ENCODE measurements at regions not wholly inside any gene's neighbourhood (a gene's known extent, or its start where the extent isn't known, plus 50 kb on each side); places are given as distances from the start of the nearest gene placed in this dataset.

DNA sequence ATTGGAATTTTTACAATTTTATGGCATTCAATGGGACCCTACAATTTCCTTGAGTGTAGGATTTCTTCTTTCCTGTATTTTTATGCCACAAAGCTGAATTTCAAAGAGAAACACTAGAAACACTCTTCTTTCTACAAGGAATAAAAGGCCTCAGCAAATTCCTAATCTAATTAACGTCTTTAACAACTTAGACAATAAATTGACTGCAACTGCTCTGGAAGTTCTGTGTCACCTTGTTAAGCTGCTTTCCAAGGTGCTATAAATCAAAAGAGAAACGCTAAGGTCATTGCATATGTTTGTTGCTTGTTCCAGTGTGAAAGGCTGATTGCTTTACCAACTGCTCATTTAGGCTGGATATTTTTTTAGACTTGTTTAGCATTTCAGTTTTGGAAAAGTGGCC, 182.2 kb downstream of the POLR1F start:
- H3K9me2 ChIP-seq (ENCODE audit: insufficient read depth): no peaks in the 10 kb centered on the region
- H3K27me3 ChIP-seq (ENCODE audit: insufficient read depth): no peaks in the 10 kb centered on the region
- no peak overlapping the region for H3K27ac Mint-ChIP-seq
- TF ChIP-seq POLR2AphosphoS5 (IDR thresholded peaks at IDR 0.05; ENCODE audit: low read depth): no peak
- TF ChIP-seq ZNF331 (CRISPR knock-in tag; IDR thresholded peaks at IDR 0.05; ENCODE audit: low read depth): no peak
- TF ChIP-seq REST (IDR thresholded peaks at IDR 0.05; ENCODE audit: unreplicated experiment): no peak
- TF ChIP-seq JUNB (IDR thresholded peaks at IDR 0.05; ENCODE audit: unreplicated experiment): no peak
- TF ChIP-seq NANOG (IDR thresholded peaks at IDR 0.05; ENCODE audit: borderline replicate concordance): no peak
- TF ChIP-seq EZH2phosphoT487 (IDR thresholded peaks at IDR 0.05; ENCODE audit: unreplicated experiment): no peak
- no peak for TF ChIP-seq STAT1 (IDR thresholded peaks at IDR 0.05; ENCODE audit: unreplicated experiment)
- no peaks in the 10 kb centered on the region for H3K36me3 Mint-ChIP-seq (ENCODE audit: low read depth)
- no peak overlapping the region for H3K4me2 ChIP-seq
- H3K79me2 ChIP-seq (replicated peaks; ENCODE audit: insufficient read depth): no peaks in the 10 kb centered on the region
- no peak overlapping the region for H3K4me3 ChIP-seq
- no peaks in the 10 kb centered on the region for H4K20me1 ChIP-seq (replicated peaks; ENCODE audit: insufficient read depth)
- no peaks in the 10 kb centered on the region for H3K4me1 ChIP-seq (ENCODE audit: insufficient read depth)
- no peak overlapping the region for H3K4me3 Mint-ChIP-seq
- H3K36me3 ChIP-seq (ENCODE audit: insufficient read depth): no peaks in the 10 kb centered on the region
- no peaks in the 10 kb centered on the region for H3K9me3 Mint-ChIP-seq
- no peak for DNase-seq (ENCODE audit: low spot score)
- H3F3A ChIP-seq (replicated peaks; ENCODE audit: low read depth): no peaks in the 10 kb centered on the region
- no peak for ATAC-seq
- H3K27me3 Mint-ChIP-seq (ENCODE audit: insufficient read depth, low read depth, poor library complexity): no peaks in the 10 kb centered on the region
- H3K27ac ChIP-seq (ENCODE audit: low read depth): no peak overlapping the region
- no peaks in the 10 kb centered on the region for H3K4me1 Mint-ChIP-seq
- H2AFZ ChIP-seq: no peak overlapping the region

- ATAC-seq: no peak
- Mint-ChIP-seq H3K4me3 (no peak overlapping the region), H3K9me3 (no peaks in the 10 kb centered on the region), H3K27ac (no peak overlapping the region), H3K36me3 (ENCODE audit: low read depth) (no peaks in the 10 kb centered on the region), H3K4me1 (no peaks in the 10 kb centered on the region), H3K27me3 (ENCODE audit: insufficient read depth, low read depth, poor library complexity) (no peaks in the 10 kb centered on the region)
- Histone ChIP-seq H4K20me1 (replicated peaks; ENCODE audit: insufficient read depth) (no peaks in the 10 kb centered on the region), H3K4me3 (no peak overlapping the region), H3K36me3 (ENCODE audit: insufficient read depth) (no peaks in the 10 kb centered on the region), H3K79me2 (replicated peaks; ENCODE audit: insufficient read depth) (no peaks in the 10 kb centered on the region), H3F3A (replicated peaks; ENCODE audit: low read depth) (no peaks in the 10 kb centered on the region), H3K9me2 (ENCODE audit: insufficient read depth) (peaks cover 4% of the 10 kb centered on the region; the same call in 1 of the 2 replicates), H2AFZ (no peak overlapping the region), H3K4me1 (ENCODE audit: insufficient read depth) (no peaks in the 10 kb centered on the region), H3K27me3 (ENCODE audit: insufficient read depth) (no peaks in the 10 kb centered on the region), H3K4me2 (no peak overlapping the region), H3K27ac (ENCODE audit: low read depth) (no peak overlapping the region)
- DNase-seq (ENCODE audit: low spot score): no peak
- TF ChIP-seq, protein P1, sequence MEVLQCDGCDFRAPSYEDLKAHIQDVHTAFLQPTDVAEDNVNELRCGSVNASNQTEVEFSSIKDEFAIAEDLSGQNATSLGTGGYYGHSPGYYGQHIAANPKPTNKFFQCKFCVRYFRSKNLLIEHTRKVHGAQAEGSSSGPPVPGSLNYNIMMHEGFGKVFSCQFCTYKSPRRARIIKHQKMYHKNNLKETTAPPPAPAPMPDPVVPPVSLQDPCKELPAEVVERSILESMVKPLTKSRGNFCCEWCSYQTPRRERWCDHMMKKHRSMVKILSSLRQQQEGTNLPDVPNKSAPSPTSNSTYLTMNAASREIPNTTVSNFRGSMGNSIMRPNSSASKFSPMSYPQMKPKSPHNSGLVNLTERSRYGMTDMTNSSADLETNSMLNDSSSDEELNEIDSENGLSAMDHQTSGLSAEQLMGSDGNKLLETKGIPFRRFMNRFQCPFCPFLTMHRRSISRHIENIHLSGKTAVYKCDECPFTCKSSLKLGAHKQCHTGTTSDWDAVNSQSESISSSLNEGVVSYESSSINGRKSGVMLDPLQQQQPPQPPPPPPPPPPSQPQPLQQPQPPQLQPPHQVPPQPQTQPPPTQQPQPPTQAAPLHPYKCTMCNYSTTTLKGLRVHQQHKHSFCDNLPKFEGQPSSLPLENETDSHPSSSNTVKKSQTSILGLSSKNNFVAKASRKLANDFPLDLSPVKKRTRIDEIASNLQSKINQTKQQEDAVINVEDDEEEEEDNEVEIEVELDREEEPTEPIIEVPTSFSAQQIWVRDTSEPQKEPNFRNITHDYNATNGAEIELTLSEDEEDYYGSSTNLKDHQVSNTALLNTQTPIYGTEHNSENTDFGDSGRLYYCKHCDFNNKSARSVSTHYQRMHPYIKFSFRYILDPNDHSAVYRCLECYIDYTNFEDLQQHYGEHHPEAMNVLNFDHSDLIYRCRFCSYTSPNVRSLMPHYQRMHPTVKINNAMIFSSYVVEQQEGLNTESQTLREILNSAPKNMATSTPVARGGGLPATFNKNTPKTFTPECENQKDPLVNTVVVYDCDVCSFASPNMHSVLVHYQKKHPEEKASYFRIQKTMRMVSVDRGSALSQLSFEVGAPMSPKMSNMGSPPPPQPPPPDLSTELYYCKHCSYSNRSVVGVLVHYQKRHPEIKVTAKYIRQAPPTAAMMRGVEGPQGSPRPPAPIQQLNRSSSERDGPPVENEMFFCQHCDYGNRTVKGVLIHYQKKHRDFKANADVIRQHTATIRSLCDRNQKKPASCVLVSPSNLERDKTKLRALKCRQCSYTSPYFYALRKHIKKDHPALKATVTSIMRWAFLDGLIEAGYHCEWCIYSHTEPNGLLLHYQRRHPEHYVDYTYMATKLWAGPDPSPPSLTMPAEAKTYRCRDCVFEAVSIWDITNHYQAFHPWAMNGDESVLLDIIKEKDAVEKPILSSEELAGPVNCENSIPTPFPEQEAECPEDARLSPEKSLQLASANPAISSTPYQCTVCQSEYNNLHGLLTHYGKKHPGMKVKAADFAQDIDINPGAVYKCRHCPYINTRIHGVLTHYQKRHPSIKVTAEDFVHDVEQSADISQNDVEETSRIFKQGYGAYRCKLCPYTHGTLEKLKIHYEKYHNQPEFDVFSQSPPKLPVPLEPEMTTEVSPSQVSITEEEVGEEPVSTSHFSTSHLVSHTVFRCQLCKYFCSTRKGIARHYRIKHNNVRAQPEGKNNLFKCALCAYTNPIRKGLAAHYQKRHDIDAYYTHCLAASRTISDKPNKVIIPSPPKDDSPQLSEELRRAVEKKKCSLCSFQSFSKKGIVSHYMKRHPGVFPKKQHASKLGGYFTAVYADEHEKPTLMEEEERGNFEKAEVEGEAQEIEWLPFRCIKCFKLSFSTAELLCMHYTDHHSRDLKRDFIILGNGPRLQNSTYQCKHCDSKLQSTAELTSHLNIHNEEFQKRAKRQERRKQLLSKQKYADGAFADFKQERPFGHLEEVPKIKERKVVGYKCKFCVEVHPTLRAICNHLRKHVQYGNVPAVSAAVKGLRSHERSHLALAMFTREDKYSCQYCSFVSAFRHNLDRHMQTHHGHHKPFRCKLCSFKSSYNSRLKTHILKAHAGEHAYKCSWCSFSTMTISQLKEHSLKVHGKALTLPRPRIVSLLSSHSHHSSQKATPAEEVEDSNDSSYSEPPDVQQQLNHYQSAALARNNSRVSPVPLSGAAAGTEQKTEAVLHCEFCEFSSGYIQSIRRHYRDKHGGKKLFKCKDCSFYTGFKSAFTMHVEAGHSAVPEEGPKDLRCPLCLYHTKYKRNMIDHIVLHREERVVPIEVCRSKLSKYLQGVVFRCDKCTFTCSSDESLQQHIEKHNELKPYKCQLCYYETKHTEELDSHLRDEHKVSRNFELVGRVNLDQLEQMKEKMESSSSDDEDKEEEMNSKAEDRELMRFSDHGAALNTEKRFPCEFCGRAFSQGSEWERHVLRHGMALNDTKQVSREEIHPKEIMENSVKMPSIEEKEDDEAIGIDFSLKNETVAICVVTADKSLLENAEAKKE (CRISPR knock-in tag; IDR thresholded peaks at IDR 0.05): no peak
- TF ChIP-seq REST (IDR thresholded peaks at IDR 0.05; ENCODE audit: unreplicated experiment): no peak
Observed at GRCh38 chr7:19522486-19522885, 186.4 kb downstream of the POLR1F start.
